Cardiac septum (tissue), 1 donor: ENCODE measurements at regions not wholly inside any gene's neighbourhood (a gene's known extent, or its start where the extent isn't known, plus 50 kb on each side); places are given as distances from the start of the nearest gene placed in this dataset.

ENCODE experiments used
- DNase-seq: peaks from one replicate; pipeline ENCODE4 v3.0.0-alpha.2; 2020; ENCODE audit warnings: low spot score
- intact Hi-C: fragments of 100-400 bp; cut with DNase I; formaldehyde crosslinking; loops from one replicate; pipeline ENCODE4 v1.14.0; 2022
- donor health status: DM: no; HTN: no; CAD: no.

- intact Hi-C loops, result no loop called here
- no peak for DNase-seq
Observed at GRCh38 chr3:154780263-154780662, 299.9 kb upstream of the MME start.

GRCh38 chr3:154779571-154779970, 300.5 kb upstream of the MME start:
- intact Hi-C loops, result no loop called here
- DNase-seq, result no peak

GRCh38 chr3:154778057-154778456, 302.1 kb upstream of the MME start:
- intact Hi-C loops, result no loop called here
- no peak for DNase-seq

GRCh38 chr3:154776549-154777225, 303.4 kb upstream of the MME start:
- no peak for DNase-seq
- intact Hi-C loops, result no loop called here

- intact Hi-C loops, result no loop called here
- DNase-seq, result no peak
Observed at GRCh38 chr3:154775821-154776548, 304.1 kb upstream of the MME start.

GRCh38 chr3:154766765-154767503, 313.2 kb upstream of the MME start:
- intact Hi-C loops, result no loop called here
- DNase-seq, result no peak

GRCh38 chr3:154764856-154765640, 315.1 kb upstream of the MME start:
- DNase-seq, result no peak
- intact Hi-C loops, result no loop called here

GRCh38 chr3:154762486-154762885, 317.6 kb upstream of the MME start:
- DNase-seq, result no peak
- intact Hi-C loops, result no loop called here

GRCh38 chr3:154759966-154760365, 320.2 kb upstream of the MME start:
- DNase-seq, result no peak
- intact Hi-C loops, result loop anchor here (5.0 kb wide), 1 partner anchor 562 kb away; no protein-coding TSS in a partner anchor

- DNase-seq, result no peak
- intact Hi-C loops, result loop anchor here (5.0 kb wide), 1 partner anchor 564 kb away; no protein-coding TSS in a partner anchor
Observed at GRCh38 chr3:154758109-154758868, 321.8 kb upstream of the MME start.

GRCh38 chr3:154753101-154753500, 323.1 kb upstream of the GPR149 start:
- intact Hi-C loops, result no loop called here
- DNase-seq, result no peak

GRCh38 chr3:154749514-154749913, 319.5 kb upstream of the GPR149 start:
- no peak for DNase-seq
- intact Hi-C loops, result no loop called here

GRCh38 chr3:154745929-154746328, 315.9 kb upstream of the GPR149 start:
- intact Hi-C loops, result no loop called here
- DNase-seq, result no peak

GRCh38 chr3:154745122-154745521, 315.1 kb upstream of the GPR149 start:
- DNase-seq, result no peak
- intact Hi-C loops, result no loop called here

- intact Hi-C loops, result no loop called here
- no peak for DNase-seq
Observed at GRCh38 chr3:154743418-154743817, 313.4 kb upstream of the GPR149 start.

- no peak for DNase-seq
- intact Hi-C loops, result no loop called here
Observed at GRCh38 chr3:154734468-154734867, 304.5 kb upstream of the GPR149 start.

GRCh38 chr3:154730186-154730585, 300.2 kb upstream of the GPR149 start:
- DNase-seq, result no peak
- intact Hi-C loops, result no loop called here

- intact Hi-C loops, result no loop called here
- no peak for DNase-seq
Observed at GRCh38 chr3:154729741-154730140, 299.8 kb upstream of the GPR149 start.

GRCh38 chr3:154728285-154728684, 298.3 kb upstream of the GPR149 start:
- no peak for DNase-seq
- intact Hi-C loops, result no loop called here
